IMR-90 (cell line): ENCODE measurements at regions not wholly inside any gene's neighbourhood (a gene's known extent, or its start where the extent isn't known, plus 50 kb on each side); places are given as distances from the start of the nearest gene placed in this dataset.

ENCODE experiments used
- ATAC-seq: fragments of 200-7000 bp; cut with Tn5 transposase; 2 replicates; pipeline ENCODE4 v1.9.1; 2020; ENCODE audit warnings: low read depth, mild to moderate bottlenecking, moderate library complexity
- BruUV-seq: library from RNA; stranded (reverse); fragments of 400-500 nt; replicated peaks from 2 replicates; lab custom pipeline; 2021; lab: Mats Ljungman, UMichigan
- CTCF ChIA-PET: fragments of 300-600 bp; formaldehyde crosslinking; extraction: SDS; loops from one replicate; lab custom pipeline; 2021; ENCODE audit warnings: antibody characterized with exemption; lab: Yijun Ruan, JAX
- POLR2A ChIA-PET: fragments of 300-600 bp; sonication (Branson Sonifier 250); formaldehyde crosslinking; loops from one replicate; lab custom pipeline; 2022; ENCODE audit warnings: antibody characterized with exemption; ENCODE audit not compliant: unreplicated experiment; lab: Charles Lee
- DNase-seq: peaks from one replicate; pipeline ENCODE4 v3.0.0; 2013
- H2AFZ ChIP-seq: replicated peaks from 2 replicates; pipeline ENCODE3; 2013; ENCODE audit warnings: low read length, mild to moderate bottlenecking; ENCODE audit not compliant: poor library complexity
- H2AK5ac ChIP-seq: 2 replicates; pipeline ENCODE4 v1.6.1; 2013; ENCODE audit warnings: low read depth, low read length, inconsistent platforms
- H2AK9ac ChIP-seq: replicated peaks from 2 replicates; pipeline ENCODE3; 2013; ENCODE audit warnings: mild to moderate bottlenecking, low read depth, low read length, moderate library complexity; ENCODE audit not compliant: poor library complexity
- H2BK120ac ChIP-seq: 2 replicates; pipeline ENCODE4 v1.6.1; 2013; ENCODE audit warnings: low read depth, low read length, inconsistent platforms
- H2BK15ac ChIP-seq: 3 replicates; pipeline ENCODE4 v1.6.1; 2013; ENCODE audit warnings: low read depth, low read length, inconsistent platforms
- H2BK20ac ChIP-seq: 2 replicates; pipeline ENCODE4 v1.6.1; 2013; ENCODE audit warnings: low read depth, mild to moderate bottlenecking, inconsistent platforms, low read length, moderate library complexity
- H2BK5ac ChIP-seq: 2 replicates; pipeline ENCODE4 v1.6.1; 2013; ENCODE audit warnings: mild to moderate bottlenecking, low read depth, low read length, inconsistent platforms; ENCODE audit not compliant: poor library complexity, severe bottlenecking
- H3K14ac ChIP-seq: replicated peaks from 2 replicates; pipeline ENCODE4 v1.6.1; 2013; ENCODE audit warnings: low read depth, low read length, inconsistent platforms
- H3K18ac ChIP-seq: 2 replicates; pipeline ENCODE4 v1.6.1; 2013; ENCODE audit warnings: low read depth, low read length, control low read depth
- H3K23ac ChIP-seq: 2 replicates; pipeline ENCODE4 v1.6.1; 2013; ENCODE audit warnings: low read depth, low read length, inconsistent platforms
- H3K27ac ChIP-seq: 2 replicates; pipeline ENCODE4 v1.5.1; 2013; ENCODE audit warnings: mild to moderate bottlenecking, control low read depth, low read length; ENCODE audit not compliant: insufficient read depth
- H3K27me3 ChIP-seq: 2 replicates; pipeline ENCODE4 v1.6.1; 2013; ENCODE audit warnings: low read length; ENCODE audit not compliant: control insufficient read depth, insufficient read depth
- H3K36me3 ChIP-seq: 2 replicates; pipeline ENCODE4 v1.6.1; 2013; ENCODE audit warnings: low read length, mixed read lengths; ENCODE audit not compliant: control insufficient read depth, insufficient read depth
- H3K4ac ChIP-seq: 2 replicates; pipeline ENCODE4 v1.6.1; 2013; ENCODE audit warnings: low read depth, low read length, inconsistent platforms
- H3K4me1 ChIP-seq: 2 replicates; pipeline ENCODE4 v1.6.1; 2013; ENCODE audit warnings: low read length, mixed read lengths; ENCODE audit not compliant: control insufficient read depth, insufficient read depth
- H3K4me2 ChIP-seq: 2 replicates; pipeline ENCODE4 v1.6.1; 2013; ENCODE audit warnings: low read depth, mild to moderate bottlenecking, control low read depth, low read length, moderate library complexity
- H3K4me3 ChIP-seq: 2 replicates; pipeline ENCODE4 v1.5.1; 2013; ENCODE audit warnings: low read depth, mild to moderate bottlenecking, control low read depth, low read length, moderate library complexity; ENCODE audit not compliant: insufficient read depth
- H3K56ac ChIP-seq: 2 replicates; pipeline ENCODE4 v1.6.1; 2013; ENCODE audit warnings: low read length, inconsistent platforms; ENCODE audit not compliant: insufficient read depth; ENCODE audit errors: extremely low read depth
- H3K79me1 ChIP-seq, 2 experiments: 2 replicates each; pipeline ENCODE4 v1.6.1; 2013; ENCODE audit warnings: low read length in 2 of 2, inconsistent platforms in 1 of 2, low read depth in 1 of 2
- H3K9ac ChIP-seq: 2 replicates; pipeline ENCODE4 v1.6.1; 2013; ENCODE audit warnings: low read depth, low read length, control low read depth
- H3K9me1 ChIP-seq: 2 replicates; pipeline ENCODE4 v1.6.1; 2013; ENCODE audit warnings: low read length, inconsistent platforms; ENCODE audit not compliant: insufficient read depth
- H3K9me3 ChIP-seq: 2 replicates; pipeline ENCODE4 v1.6.1; 2013; ENCODE audit warnings: low read length; ENCODE audit not compliant: control insufficient read depth, insufficient read depth
- H4K20me1 ChIP-seq: 2 replicates; pipeline ENCODE4 v1.6.1; 2013; ENCODE audit warnings: low read length, inconsistent platforms; ENCODE audit not compliant: insufficient read depth
- H4K5ac ChIP-seq: 2 replicates; pipeline ENCODE4 v1.6.1; 2013; ENCODE audit warnings: mild to moderate bottlenecking, low read depth, low read length, control low read depth
- H4K8ac ChIP-seq, 2 experiments: 2 replicates each; pipeline ENCODE4 v1.6.1; 2013; ENCODE audit warnings: low read depth in 2 of 2, low read length in 2 of 2, control low read depth in 1 of 2, inconsistent platforms in 1 of 2
- H4K91ac ChIP-seq: 2 replicates; pipeline ENCODE4 v1.6.1; 2013; ENCODE audit warnings: low read depth, low read length, inconsistent platforms; ENCODE audit not compliant: insufficient read depth
- BHLHE40 ChIP-seq: fragments of 150-350 bp; IDR thresholded peaks from 2 replicates; pipeline ENCODE4 v1.6.1; 2016; ENCODE audit warnings: mild to moderate bottlenecking, low read depth, low read length
- CEBPB ChIP-seq: IDR thresholded peaks from 2 replicates; pipeline ENCODE4 v1.6.1; 2012; ENCODE audit warnings: low read depth, low read length, improper control_type of control experiment
- CHD1 ChIP-seq: IDR thresholded peaks from 2 replicates; pipeline ENCODE4 v1.6.1; 2012; ENCODE audit warnings: low read depth, low read length, improper control_type of control experiment
- CTCF ChIP-seq: conservative IDR thresholded peaks from 2 replicates; pipeline ENCODE4 v1.5.1; 2012; ENCODE audit warnings: mild to moderate bottlenecking, low read depth, low read length, improper control_type of control experiment
- ELK1 ChIP-seq: fragments of 150-350 bp; IDR thresholded peaks from 2 replicates; pipeline ENCODE4 v1.6.1; 2016; ENCODE audit warnings: low read depth, mild to moderate bottlenecking, low read length, moderate library complexity, borderline replicate concordance
- FOS ChIP-seq: fragments of 150-350 bp; IDR thresholded peaks from 2 replicates; pipeline ENCODE4 v1.6.1; 2016; ENCODE audit warnings: low read depth, low read length
- MAZ ChIP-seq: IDR thresholded peaks from 2 replicates; pipeline ENCODE4 v1.6.1; 2012; ENCODE audit warnings: low read depth, mild to moderate bottlenecking, low read length, improper control_type of control experiment, moderate library complexity, borderline replicate concordance
- MXI1 ChIP-seq: IDR thresholded peaks from 2 replicates; pipeline ENCODE4 v1.6.1; 2012; ENCODE audit warnings: low read depth, mild to moderate bottlenecking, low read length, moderate library complexity, borderline replicate concordance
- NFE2L2 ChIP-seq: fragments of 150-350 bp; IDR thresholded peaks from 2 replicates; pipeline ENCODE4 v1.6.1; 2016; ENCODE audit warnings: low read depth, mild to moderate bottlenecking, low read length
- POLR2A ChIP-seq: IDR thresholded peaks from 2 replicates; pipeline ENCODE4 v1.6.1; 2012; ENCODE audit warnings: mild to moderate bottlenecking, low read depth, low read length
- RAD21 ChIP-seq: IDR thresholded peaks from 2 replicates; pipeline ENCODE4 v1.6.1; 2012; ENCODE audit warnings: low read length, improper control_type of control experiment
- RCOR1 ChIP-seq: IDR thresholded peaks from 2 replicates; pipeline ENCODE4 v1.6.1; 2012; ENCODE audit warnings: mild to moderate bottlenecking, low read length, improper control_type of control experiment; ENCODE audit not compliant: insufficient replicate concordance
- RFX5 ChIP-seq: IDR thresholded peaks from 2 replicates; pipeline ENCODE4 v1.8.0; 2012; ENCODE audit warnings: low read depth, mild to moderate bottlenecking, low read length, moderate library complexity
- SMC3 ChIP-seq: fragments of 150-350 bp; IDR thresholded peaks from 2 replicates; pipeline ENCODE4 v1.6.1; 2016; ENCODE audit warnings: low read depth, mild to moderate bottlenecking, antibody characterized with exemption, low read length, moderate library complexity
- USF2 ChIP-seq: fragments of 150-350 bp; IDR thresholded peaks from 2 replicates; pipeline ENCODE4 v1.6.1; 2017; ENCODE audit warnings: mild to moderate bottlenecking, antibody characterized with exemption, low read length, low read depth
- WGBS, 2 experiments: methylation state at CpG; one replicate each; pipeline versions ENCODE4 v1.1.5 to v1.1.7; 2013; ENCODE audit warnings: missing lambda C conversion rate in 2 of 2; ENCODE audit not compliant: insufficient read length in 1 of 2; ENCODE audit errors: extremely low coverage in 2 of 2; 5-methylcytosine and 5-hydroxymethylcytosine counted together
- dilution Hi-C: fragments of 300-500 bp; cut with HindIII; formaldehyde crosslinking; loops from one replicate; pipeline ENCODE4 v1.14.3; 2018; ENCODE audit warnings: low sequenced_read_pairs; ENCODE audit not compliant: unreplicated experiment
- in situ Hi-C: fragments of 300-500 bp; cut with MboI; formaldehyde crosslinking; loops from 3 replicates; pipeline ENCODE4 v1.14.3; 2019; ENCODE audit warnings: low sequenced_read_pairs, inconsistent platforms, mixed read lengths
- intact Hi-C: fragments of 100-400 bp; cut with micrococcal nuclease; formaldehyde crosslinking; loops from 2 replicates; pipeline ENCODE4 v1.10.0; 2022

GRCh38 chr12:68462803-68463202 lies 130.6 kb upstream of the MDM1 start:
- no peak for DNase-seq
- Histone ChIP-seq H2BK120ac (no peak overlapping the region), H3K9ac (no peak overlapping the region), H3K14ac (0 out of 2 replicates have a peak overlapping the region, but pooled peaks have one; percentile 21), H2AK9ac (no peak overlapping the region), H2BK5ac (no peak overlapping the region), H2AK5ac (no peak overlapping the region), H3K4ac (no peak overlapping the region), H3K27ac (no peak overlapping the region), H3K4me1 (no peaks in the 10 kb centered on the region), H3K4me3 (peak overlapping the region; percentile 31; the same call in 1 of the 2 replicates), H4K20me1 (no peaks in the 10 kb centered on the region), H3K36me3 (no peaks in the 10 kb centered on the region), H3K9me1 (no peaks in the 10 kb centered on the region), H3K23ac (no peak overlapping the region), H2BK20ac (no peak overlapping the region), H3K27me3 (no peaks in the 10 kb centered on the region), H3K18ac (no peak overlapping the region), H3K79me1 (no peaks in the 10 kb centered on the region), H4K5ac (no peak overlapping the region), H3K4me2 (peak overlapping the region; percentile 58; the same call in 1 of the 2 replicates), H3K9me3 (no peaks in the 10 kb centered on the region), H3K56ac (no peak overlapping the region), H2BK15ac (no peak overlapping the region), H2AFZ (no peak overlapping the region), H4K91ac (no peak overlapping the region), H4K8ac (no peak overlapping the region; a peak in 1 of 4 replicates)
- dilution Hi-C loops (no loop called here), intact Hi-C loops (no loop called here), in situ Hi-C loops (no loop called here)
- ATAC-seq, result no peak
- CTCF ChIA-PET, result no interaction called here
- POLR2A ChIA-PET, result no interaction called here
- WGBS, 2 experiments, result no CpG with 5 or more reads among the region's 4 CpGs
- no TSS peak for BruUV-seq
- TF ChIP-seq ELK1, result no peak
- TF ChIP-seq CTCF, result no peak
- TF ChIP-seq SMC3, result no peak
- no peak for TF ChIP-seq RCOR1
- TF ChIP-seq MXI1, result no peak
- TF ChIP-seq USF2, result no peak
- no peak for TF ChIP-seq FOS
- no peak for TF ChIP-seq RFX5
- no peak for TF ChIP-seq CHD1
- no peak for TF ChIP-seq POLR2A
- TF ChIP-seq NFE2L2, result no peak
- TF ChIP-seq MAZ, result no peak
- no peak for TF ChIP-seq RAD21
- no peak for TF ChIP-seq CEBPB
- TF ChIP-seq BHLHE40, result no peak
